Stimulated activated CD4-positive, alpha-beta T cell treated with anti-CD3 and anti-CD28 coated beads, Interleukin-12 subunit alpha, Interleukin-12 subunit beta, amount 100 ng/mL, for 48 hours (primary cell): ENCODE measurements at regions not wholly inside any gene's neighbourhood (a gene's known extent, or its start where the extent isn't known, plus 50 kb on each side); places are given as distances from the start of the nearest gene placed in this dataset.
"Not testable (repeated sequence)": the region's sequence is repeated elsewhere in the genome, so short reads cannot be mapped to it uniquely, and the experiment has no call there.

Source experiments
- DNase-seq, 3 donors: peaks; one replicate each; pipeline ENCODE4 v3.0.0-alpha.2; 2020; ENCODE audit warnings: low read depth in 2 of 3, low spot score in 1 of 3

GRCh38 chr2:136295168-136295567 is 177.2 kb upstream of the CXCR4 start:
- no peak for DNase-seq

GRCh38 chr2:136291871-136292270 is 173.9 kb upstream of the CXCR4 start:
- DNase-seq: no peak

GRCh38 chr2:136290326-136290725 is 172.4 kb upstream of the CXCR4 start:
- DNase-seq: no peak

- DNase-seq: no peak
Observed at GRCh38 chr2:136288249-136288648, 170.3 kb upstream of the CXCR4 start.

GRCh38 chr2:136286423-136286822 is 168.5 kb upstream of the CXCR4 start:
- no peak for DNase-seq

- DNase-seq: no peak
Observed at GRCh38 chr2:136284226-136285119, 166.5 kb upstream of the CXCR4 start.

- no peak for DNase-seq
Observed at GRCh38 chr2:136282251-136282650, 164.3 kb upstream of the CXCR4 start.

GRCh38 chr2:136281281-136282114 is 163.5 kb upstream of the CXCR4 start:
- DNase-seq: no peak

- DNase-seq: not testable (repeated sequence)
Observed at GRCh38 chr2:136266346-136266745, 148.4 kb upstream of the CXCR4 start.

- no peak for DNase-seq
Observed at GRCh38 chr2:136259551-136259950, 141.6 kb upstream of the CXCR4 start.

GRCh38 chr2:136257893-136258292 is 139.9 kb upstream of the CXCR4 start:
- DNase-seq: no peak

GRCh38 chr2:136255648-136256461 is 137.9 kb upstream of the CXCR4 start:
- no peak for DNase-seq

- no peak for DNase-seq
Observed at GRCh38 chr2:136255127-136255526, 137.2 kb upstream of the CXCR4 start.

- DNase-seq: no peak
Observed at GRCh38 chr2:136254681-136255080, 136.7 kb upstream of the CXCR4 start.

GRCh38 chr2:136253288-136254004 is 135.5 kb upstream of the CXCR4 start:
- no peak for DNase-seq

- DNase-seq: no peak
Observed at GRCh38 chr2:136251885-136252585, 134.1 kb upstream of the CXCR4 start.

GRCh38 chr2:136251197-136251884 is 133.4 kb upstream of the CXCR4 start:
- no peak for DNase-seq

- DNase-seq: no peak
Observed at GRCh38 chr2:136250131-136250530, 132.2 kb upstream of the CXCR4 start.

- DNase-seq: no peak
Observed at GRCh38 chr2:136248907-136249306, 131.0 kb upstream of the CXCR4 start.
